ENCODE measurements at regions not wholly inside any gene's neighbourhood (a gene's known extent, or its start where the extent isn't known, plus 50 kb on each side); places are given as distances from the start of the nearest gene placed in this dataset.
A peak's percentile ranks its signal among the peaks of the same experiment; 100 is the strongest.

DNA sequence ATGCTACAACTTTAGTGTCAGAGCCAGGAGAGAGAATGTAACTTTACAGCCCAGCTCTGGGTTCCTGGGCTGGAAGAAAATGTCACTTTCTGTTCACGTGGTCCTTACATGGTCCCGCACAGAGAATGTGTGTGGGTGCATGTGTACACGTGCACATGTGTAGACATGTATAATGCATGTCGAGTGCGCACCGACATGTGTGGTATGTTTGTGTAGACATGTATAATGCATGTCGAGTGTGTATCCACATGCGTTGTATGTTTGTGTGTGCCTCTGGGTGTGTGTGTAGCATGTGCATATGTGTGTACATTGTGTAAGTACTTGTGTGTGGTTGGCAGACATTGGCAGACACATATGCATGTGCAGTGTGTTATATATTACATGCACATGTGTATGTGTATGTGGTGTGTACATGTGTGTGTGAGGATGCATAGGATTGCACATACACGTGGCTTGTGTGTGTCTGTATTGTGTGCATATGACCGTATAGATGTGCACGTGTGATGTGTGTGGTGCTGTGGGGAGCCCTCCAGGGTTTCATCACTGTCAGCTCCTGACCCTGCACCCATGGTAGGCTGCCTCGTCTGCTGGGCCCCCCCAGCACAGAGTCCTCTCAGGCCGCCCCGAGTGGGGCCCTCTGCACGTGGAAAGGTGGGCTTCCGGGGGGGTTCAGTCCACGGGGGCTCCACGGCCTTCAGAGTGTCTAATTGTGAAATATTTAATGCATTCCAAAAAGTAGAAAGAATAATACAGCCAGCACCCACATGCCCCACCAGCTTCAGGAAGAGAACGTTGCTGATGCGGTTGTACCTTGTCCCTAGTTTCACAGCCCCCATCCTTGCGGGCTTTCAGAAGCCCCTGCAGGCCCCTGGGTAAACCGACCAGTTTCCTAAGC is 214.2 kb upstream of the GSE1 start:
- Histone ChIP-seq H3K14ac (replicated peaks; ENCODE audit: low read depth, low read length) (no peak overlapping the region), H3K27ac (ENCODE audit: insufficient read depth, low read length) (no peak overlapping the region), H2AFZ (replicated peaks; ENCODE audit: low read length, poor library complexity) (no peak overlapping the region), H3K18ac (ENCODE audit: low read depth, low read length) (no peak overlapping the region), H3K9ac (ENCODE audit: low read depth, low read length) (no peak overlapping the region), H4K8ac (ENCODE audit: low read depth in 2 of 2, low read length in 2 of 2) (no peak overlapping the region), H2BK120ac (ENCODE audit: low read depth, low read length) (no peak overlapping the region), H3K9me3 (ENCODE audit: control insufficient read depth, insufficient read depth, low read length) (no peaks in the 10 kb centered on the region; the same call in 1 of the 2 replicates), H2AK9ac (replicated peaks; ENCODE audit: low read depth, low read length, poor library complexity) (no peak overlapping the region), H3K36me3 (ENCODE audit: control insufficient read depth, insufficient read depth, low read length) (no peaks in the 10 kb centered on the region), H3K27me3 (ENCODE audit: control insufficient read depth, insufficient read depth, low read length) (no peaks in the 10 kb centered on the region), H3K9me1 (ENCODE audit: insufficient read depth, low read length) (peaks cover 22% of the 10 kb centered on the region), H2BK20ac (ENCODE audit: low read depth, low read length) (no peak overlapping the region), H3K4me2 (ENCODE audit: low read depth, low read length) (no peak overlapping the region), H3K4ac (ENCODE audit: low read depth, low read length) (no peak overlapping the region), H2BK15ac (ENCODE audit: low read depth, low read length) (no peak overlapping the region), H4K20me1 (ENCODE audit: insufficient read depth, low read length) (peaks cover 3% of the 10 kb centered on the region), H3K56ac (ENCODE audit: extremely low read depth, insufficient read depth, low read length) (no peak overlapping the region), H3K4me3 (ENCODE audit: insufficient read depth, low read depth, low read length) (no peak overlapping the region), H3K23ac (ENCODE audit: low read depth, low read length) (no peak overlapping the region), H2BK5ac (ENCODE audit: low read depth, low read length, poor library complexity, severe bottlenecking) (no peak overlapping the region), H3K79me1 (ENCODE audit: low read depth in 1 of 2, low read length in 2 of 2) (peaks cover 28 to 78% of the 10 kb centered on the region in 2 experiments), H3K4me1 (ENCODE audit: control insufficient read depth, insufficient read depth, low read length) (peaks cover 32% of the 10 kb centered on the region), H2AK5ac (ENCODE audit: low read depth, low read length) (peak overlapping the region; percentile 62; the same call in 1 of the 2 replicates), H4K5ac (ENCODE audit: low read depth, low read length) (no peak overlapping the region), H4K91ac (ENCODE audit: insufficient read depth, low read depth, low read length) (no peak overlapping the region)
- in situ Hi-C loops (cut with MboI; ENCODE audit: low sequenced_read_pairs), result no loop called here
- intact Hi-C loops (cut with micrococcal nuclease), result loop anchor here (10.0 kb wide), 1 partner anchor 156 kb away; no protein-coding TSS in a partner anchor
- ATAC-seq (ENCODE audit: low read depth) (no peak), DNase-seq (no peak)
- CTCF ChIA-PET, result no interaction called here
- WGBS, 2 experiments (ENCODE audit: extremely low coverage in 2 of 2, insufficient read length in 1 of 2), result 95% methylated on average over 4 of the region's 22 CpGs; no CpG with 5 or more reads in 1 of the 2 experiments
- no peak for TF ChIP-seq CHD1 (IDR thresholded peaks at IDR 0.05; ENCODE audit: low read depth, low read length)
- no peak for TF ChIP-seq CEBPB (IDR thresholded peaks at IDR 0.05; ENCODE audit: low read depth, low read length)
- dilution Hi-C loops (cut with HindIII; ENCODE audit: low sequenced_read_pairs, unreplicated experiment), result no loop called here
- no TSS peak for BruUV-seq (replicated peaks)
- POLR2A ChIA-PET (ENCODE audit: unreplicated experiment), result no interaction called here

All from IMR-90 (cell line).